ENCODE measurements at regions not wholly inside any gene's neighbourhood (a gene's known extent, or its start where the extent isn't known, plus 50 kb on each side); places are given as distances from the start of the nearest gene placed in this dataset.
A peak's percentile ranks its signal among the peaks of the same experiment; 100 is the strongest.
"Not testable (repeated sequence)": the region's sequence is repeated elsewhere in the genome, so short reads cannot be mapped to it uniquely, and the experiment has no call there.

DNA sequence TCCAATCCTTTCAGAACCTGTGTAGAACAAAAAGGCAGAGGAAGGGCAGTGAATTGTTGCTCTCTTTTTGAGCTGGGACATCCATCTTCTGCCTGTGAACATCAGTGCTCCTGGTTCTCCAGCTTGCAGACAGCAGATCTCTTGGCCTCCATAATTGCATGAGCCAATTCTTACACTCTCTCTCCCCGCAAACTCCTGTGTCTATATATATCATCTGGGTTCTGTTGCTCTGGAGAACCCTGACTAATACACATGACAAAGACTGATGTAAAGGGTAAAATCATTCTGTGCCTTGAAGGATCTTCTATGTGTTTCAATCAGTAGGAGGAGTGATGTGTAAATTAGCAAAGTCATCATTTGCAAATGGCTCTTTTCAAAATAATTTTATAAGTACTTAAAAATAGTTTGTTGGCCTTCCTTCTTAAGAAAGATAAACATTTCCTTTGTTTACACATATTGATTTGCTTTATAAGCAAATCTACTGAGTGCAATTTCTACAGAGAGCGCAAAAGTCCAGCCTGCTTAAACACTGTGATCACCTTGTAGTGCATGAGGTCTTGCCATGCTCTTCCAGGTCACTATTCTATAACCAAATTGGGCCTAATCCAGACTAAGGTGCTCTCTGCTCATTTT, 154.9 kb upstream of the ANKRD28 start:
- DNase-seq = no peak

DNA sequence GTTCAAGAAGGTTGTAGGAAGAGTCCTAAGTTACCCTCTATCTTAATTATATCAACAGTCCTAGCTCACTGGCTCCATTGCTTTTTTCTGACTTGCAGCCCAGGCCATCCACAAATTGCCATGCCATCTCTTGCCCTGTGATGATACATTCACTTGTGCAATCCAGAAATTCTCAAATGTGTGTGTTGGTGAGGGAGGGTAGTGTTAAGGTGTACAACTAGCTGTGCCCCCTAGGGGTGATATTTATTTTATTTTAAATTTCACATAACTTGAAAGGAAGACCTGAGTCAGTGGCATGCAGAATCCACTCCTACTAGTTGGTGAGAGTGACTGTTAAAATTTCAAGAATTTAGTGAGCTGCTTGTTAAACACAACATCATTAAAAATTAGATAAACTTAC, 156.1 kb upstream of the ANKRD28 start:
- DNase-seq = no peak

DNA sequence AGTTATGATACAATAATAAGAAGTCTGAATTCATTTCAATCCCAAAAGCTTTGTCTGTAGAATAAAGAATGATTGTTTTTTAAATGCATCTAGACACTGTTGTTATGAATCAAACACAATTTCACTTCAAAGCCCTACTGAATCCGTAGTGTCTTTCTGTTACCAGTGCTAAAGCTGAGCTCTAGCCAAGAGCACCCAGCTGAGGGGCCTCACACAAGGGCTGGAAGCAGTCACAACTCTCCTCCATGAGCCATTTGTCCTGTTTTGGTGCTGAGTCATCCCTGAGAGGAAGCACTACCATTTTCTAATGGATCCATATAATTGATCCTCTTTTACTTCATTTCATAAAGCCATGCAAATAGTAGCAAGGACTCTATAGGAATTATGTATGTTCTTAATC, 158.2 kb upstream of the ANKRD28 start:
- no peak for DNase-seq

DNA sequence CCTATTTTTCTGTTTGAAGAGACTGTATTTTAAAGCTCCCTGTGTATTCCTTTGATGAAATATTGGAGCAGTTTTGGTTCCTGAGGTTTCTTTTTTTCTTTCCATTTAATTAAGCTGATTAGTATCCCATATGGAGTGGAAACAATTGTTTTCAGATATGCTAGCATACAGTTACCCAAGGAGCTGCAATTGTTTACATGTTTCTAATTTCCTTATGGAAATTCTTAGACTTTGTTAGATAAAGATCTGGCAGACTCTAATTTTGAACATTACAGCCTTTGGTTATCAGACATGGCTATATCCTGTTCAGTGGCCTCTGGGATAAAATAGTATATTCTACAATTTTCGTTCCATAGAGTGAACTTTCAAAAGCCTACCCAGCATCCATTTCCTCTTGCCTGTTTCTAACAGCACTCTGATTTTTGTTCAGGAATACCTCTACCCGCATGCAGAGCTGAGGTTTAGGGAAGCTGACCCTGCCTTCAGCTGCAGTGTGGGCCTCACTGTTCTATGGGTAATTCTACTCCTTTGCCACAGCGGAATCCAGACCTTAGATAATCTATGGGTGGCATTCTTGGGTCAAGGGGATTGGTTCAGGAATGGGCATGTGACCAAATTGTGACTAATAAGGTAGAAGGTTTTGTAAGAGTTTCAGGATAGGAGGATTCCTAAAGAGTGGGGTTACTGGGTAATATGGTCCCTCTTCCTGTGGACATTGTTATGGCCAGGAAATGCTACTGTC, 161.1 kb upstream of the ANKRD28 start:
- DNase-seq = no peak

DNA sequence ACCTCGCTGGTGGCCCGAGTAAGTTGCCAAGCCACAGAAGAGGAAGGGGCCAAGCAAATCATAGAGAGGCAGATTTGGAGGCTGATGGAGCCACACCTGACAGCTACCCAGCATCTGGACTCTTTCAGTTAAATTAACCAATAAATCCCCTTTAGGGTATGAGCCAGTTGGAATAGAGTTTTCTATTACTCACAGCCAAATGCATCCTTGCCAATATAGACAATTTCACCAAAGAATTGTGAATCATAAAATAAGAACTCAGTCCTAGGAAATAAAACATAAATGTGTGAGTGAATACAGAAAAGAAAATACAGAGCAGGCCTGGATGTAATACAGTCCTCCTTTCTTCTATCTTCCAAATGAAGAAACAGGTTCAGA, 161.6 kb upstream of the ANKRD28 start:
- DNase-seq = no peak

DNA sequence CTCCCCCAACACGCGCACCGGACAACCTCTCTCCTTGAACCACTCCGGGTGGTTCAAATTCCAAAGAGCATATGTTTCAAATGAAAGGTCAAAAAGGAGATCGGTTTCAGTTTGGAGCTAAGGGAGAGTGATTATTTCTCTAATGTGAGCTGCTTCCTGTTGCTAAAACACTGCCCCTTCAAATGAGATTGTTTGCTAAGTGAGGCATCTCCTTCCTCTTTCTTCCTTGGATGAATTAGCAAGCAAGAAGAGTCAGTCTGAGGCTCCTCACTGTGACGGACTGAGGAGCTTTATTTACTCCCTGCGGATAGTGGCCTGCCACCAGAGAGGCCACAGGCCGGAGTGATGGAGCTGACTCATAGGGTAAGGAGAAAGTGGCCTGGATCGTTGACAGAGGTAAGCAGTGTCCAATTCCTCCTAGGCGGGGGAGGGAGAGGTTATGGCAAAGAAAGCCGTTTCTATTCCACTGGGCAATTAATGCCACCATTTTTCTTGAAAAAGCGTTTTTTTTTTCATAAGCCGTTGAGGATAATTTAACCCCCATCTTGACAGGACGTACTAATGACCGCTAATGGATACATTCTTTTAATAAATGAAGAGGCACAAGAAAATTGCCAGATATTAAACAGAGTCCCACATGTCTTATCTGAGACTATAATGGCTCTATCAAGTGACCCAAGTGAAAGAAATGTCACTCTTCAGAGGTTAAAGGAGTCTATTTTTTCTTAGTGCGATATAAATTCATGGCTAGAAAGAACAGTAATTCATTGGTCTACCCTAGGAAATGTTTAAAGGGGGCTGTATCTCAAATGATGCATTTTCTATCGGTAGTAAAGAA, 167.0 kb upstream of the ANKRD28 start:
- DNase-seq = peak; percentile 40

DNA sequence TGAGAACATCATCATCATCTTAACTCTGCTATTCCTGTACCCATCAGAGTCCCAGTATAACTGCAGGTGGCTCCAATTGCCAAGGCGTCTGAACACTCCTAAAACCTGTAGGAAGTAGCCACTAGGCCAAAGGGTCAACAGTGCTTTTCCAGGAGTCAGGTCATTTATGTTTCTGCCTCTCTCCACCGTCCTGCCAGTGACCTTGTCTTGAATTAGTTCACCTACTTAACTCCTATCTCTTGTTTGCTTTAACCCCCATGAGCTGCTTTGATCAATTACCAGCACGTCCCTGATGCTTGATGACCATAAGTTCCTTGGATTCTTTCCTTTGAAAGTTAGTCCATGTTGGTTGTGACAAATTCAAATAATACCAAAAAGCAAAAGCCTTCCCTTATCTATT, 169.8 kb upstream of the ANKRD28 start:
- no peak for DNase-seq

DNA sequence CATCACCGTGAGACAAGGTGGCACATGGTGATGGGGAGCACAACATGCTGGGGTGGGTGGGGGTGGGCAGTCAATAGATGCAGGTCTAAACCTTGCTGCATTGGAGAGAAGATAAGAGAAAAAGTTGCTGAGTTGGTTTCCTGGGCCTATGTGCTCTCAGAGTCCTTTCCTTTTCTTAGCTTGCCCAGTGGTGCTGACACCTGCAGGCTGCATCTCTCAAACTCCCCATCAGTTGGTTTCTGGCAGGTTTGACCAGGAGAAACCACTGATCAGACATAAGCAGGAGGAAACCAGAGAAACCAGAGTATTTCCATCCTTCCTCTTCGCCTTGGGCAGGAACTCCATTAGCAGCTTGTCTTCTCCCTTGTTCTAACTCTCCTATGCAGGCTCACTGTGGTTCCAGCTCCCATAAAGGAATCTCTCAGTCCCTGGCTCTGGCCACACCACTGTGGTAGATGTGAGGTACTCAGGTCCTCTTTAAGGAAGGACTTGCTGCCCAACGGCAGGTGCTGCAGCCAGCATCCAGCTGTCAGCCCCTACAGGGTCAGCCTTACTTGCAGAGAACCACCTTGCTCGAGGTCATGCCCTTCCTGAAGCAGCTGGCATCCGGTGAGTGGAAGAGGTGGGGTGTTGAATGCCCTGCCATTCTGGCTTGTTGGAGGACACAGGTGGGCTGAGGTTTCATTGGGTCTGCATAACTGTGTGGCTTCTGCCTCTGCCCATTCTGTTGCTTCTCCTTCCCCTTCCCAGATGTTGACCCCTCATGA, 172.3 kb upstream of the ANKRD28 start:
- DNase-seq = no peak

DNA sequence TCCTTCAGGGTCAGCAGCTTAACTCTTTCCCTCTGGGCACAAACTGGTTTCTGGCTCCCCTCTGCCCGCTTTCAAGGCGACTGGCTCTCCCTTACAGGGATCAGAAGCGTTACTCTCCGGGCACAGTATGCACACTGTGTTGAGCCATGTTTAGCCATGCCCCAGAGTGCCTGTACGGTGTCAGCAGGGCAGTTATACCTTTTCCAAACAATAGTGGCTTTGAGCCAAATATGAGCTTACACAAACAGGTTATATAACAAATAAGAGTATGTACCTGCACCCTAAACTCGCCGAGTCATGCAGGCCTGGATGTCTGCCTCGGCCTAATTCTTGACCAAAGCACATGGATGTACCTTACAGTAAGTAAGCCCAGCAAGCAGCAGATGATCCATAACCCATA, 175.6 kb upstream of the ANKRD28 start:
- DNase-seq = no peak

DNA sequence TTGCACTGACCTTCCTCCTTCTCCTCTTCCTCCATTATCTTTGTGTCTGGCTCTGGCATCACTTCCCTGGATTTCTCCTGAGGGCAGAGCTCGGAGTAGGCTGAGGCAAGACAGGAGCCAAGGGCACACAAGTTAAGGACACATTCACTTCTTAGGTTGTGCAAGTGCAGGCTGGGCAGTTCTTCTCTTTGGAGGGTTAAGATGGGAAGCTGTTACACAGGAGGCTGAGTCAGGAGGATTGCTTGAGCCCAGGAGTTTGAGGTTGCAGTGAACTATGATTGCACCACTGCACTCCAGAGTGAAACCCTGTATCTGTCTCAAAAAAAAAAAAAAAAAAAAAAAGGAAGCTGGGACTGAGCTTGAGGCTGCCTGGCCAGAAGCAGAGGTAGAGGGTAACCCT, 176.2 kb upstream of the ANKRD28 start:
- no peak for DNase-seq

DNA sequence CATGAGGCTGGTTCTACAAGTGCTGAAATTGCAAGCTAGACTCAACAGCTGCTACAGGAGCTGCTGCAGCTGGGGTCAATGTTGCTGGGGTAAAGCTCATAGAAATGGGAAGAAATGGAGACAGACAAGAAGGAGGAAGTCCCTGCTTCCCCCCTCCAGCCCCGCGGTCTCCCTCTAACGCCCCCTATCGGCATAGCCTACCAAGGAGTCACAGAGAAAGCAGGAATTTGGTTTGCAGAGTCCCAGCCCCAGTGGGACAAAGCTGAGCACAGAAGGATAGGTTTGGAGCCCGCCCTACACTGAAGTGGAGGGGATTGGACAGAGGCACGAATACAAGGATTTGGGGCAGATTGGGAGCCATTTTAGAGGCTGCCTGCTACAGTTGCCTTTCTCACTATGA, 176.9 kb upstream of the ANKRD28 start:
- no peak for DNase-seq

DNA sequence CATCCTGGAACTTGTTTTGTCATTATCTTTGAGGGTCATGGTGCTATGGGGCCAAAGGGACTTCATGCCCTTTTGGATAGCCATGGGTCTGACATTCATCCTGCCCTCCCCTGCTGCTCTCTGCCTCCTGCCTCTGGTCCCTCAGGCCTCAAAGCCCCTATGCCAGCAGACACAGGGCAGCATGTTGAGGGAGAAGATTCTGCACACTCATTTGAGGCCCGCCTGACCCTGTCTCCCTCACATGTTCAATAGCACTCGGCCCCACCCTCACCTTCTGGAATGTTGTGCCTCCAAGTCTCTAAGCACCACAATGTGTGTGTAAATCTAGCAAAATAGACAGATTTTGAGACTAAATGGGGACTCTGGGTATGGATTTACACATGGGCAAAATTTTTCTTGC, 178.7 kb upstream of the ANKRD28 start:
- no peak for DNase-seq

DNA sequence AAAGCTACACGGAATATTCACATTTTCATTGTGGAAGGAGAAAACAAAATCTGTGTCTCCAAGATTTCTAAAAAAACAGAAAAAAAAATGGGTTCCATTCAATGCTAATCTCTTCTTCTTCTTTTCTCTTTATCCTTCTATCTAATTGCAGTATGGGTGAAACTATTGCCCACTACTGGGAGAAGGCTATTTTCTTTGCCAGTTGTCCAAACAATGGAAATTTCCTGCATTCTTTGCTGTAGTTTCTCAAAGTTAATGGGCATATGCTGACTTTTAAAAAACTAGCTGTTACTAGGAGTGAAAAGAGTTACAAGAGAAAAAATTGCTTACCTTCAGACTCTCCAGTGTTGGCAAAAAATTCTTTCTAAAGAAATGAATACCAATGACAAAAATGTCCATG, 179.3 kb upstream of the ANKRD28 start:
- DNase-seq = no peak

DNA sequence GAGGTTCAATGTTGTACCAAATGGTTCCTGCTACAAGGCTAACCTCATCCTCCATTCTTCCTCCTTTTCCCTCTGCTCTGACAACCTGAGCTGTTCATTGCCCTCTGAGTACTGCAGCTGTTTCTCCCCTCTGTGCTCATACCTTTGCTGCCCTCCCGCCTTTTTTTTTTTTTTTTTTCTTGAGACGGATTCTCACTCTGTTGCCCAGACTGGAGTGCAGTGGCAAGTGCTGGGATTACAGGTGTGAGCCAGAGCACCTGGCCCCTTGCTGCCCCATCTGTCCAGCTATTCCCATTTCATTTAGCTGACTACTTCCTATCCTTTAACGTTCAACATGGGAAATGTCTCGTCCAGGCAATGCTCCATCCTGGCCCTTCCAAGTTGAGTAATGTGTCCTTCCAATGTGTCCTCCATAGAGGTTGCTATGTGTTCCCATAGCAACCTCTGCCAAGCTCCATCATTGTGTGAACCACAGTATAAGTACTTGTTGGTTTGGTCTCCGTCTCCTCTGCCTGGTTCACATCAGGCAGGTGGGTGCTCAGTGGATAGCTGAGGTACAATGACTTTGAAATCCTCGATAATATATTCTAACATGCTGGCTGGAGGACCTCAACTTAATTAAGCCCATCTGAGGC, 179.9 kb upstream of the ANKRD28 start:
- DNase-seq = no peak

DNA sequence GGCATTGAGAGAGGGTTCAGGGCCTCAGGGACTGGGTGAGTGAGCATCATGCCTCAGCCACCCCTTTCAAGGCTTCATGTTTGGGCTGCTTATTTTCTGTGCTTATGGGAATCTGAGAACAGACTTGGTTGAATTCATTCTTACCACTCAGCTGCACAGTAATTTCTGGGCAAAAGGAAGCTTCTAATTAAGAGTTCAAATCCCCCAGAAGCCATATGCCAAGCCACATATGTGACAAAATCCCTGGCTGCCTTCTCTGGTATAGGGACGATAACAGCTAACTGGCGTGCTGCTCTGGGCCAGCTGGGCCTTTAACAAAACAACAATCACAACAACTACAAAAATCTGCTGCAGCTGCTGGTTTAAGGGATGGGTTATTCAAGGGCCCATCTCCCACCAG, 181.0 kb upstream of the ANKRD28 start:
- no peak for DNase-seq

DNA sequence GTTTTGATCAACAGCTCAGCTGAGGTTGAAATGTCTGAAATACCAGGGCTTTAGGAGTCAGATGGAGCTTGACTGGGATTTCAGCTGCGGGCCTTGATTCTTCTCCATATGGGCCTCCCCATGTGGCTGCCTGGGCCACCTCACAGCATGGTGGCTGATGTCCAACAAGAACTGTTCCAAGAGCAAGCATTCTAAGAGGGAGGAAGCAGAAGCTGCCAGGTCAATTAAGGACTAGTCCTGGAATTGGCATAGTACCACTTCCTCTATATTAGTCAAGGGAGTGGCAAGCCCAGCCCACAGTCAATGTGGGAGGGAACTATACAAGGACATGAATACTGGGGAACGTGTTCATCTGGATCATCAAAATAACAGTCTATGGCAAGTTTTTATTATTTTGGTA, 181.7 kb upstream of the ANKRD28 start:
- DNase-seq = no peak

DNA sequence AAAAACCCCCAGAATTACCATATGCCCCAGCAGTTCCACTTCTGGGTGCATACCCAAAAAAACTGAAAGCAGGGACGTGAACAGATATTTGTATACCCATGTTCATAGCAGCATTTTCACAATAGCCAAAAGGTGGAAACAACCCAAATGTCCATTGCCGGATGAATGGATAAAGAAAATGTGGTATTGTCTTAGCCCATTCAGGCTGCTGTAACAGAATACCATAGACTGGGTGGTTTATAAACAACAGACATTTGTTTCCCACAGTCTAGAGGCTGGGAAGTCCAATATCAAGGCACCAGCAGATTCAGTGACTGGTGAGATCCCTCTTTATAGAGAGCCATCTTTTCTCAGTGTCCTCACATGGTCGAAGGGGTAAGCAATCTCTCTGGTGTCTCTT, 182.1 kb upstream of the ANKRD28 start:
- no peak for DNase-seq

DNA sequence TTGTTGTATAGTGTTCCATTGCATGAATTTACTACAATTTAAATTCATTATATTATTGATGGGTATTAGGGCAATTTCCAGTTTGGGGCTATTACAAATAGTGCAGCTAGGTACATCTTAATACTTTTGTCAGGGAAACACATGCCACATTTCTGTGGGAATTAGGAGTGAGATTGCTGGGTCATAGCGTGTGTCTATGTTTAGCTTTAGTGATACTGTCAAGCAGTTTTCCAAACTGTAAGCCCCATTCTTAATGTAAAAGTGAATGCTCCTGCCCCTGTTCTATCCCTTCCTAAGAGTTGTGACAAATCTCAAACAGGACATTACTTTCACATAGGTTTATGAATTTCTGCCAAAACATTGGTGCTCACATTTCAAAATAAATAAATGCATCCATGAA, 184.5 kb upstream of the ANKRD28 start:
- DNase-seq = no peak

DNA sequence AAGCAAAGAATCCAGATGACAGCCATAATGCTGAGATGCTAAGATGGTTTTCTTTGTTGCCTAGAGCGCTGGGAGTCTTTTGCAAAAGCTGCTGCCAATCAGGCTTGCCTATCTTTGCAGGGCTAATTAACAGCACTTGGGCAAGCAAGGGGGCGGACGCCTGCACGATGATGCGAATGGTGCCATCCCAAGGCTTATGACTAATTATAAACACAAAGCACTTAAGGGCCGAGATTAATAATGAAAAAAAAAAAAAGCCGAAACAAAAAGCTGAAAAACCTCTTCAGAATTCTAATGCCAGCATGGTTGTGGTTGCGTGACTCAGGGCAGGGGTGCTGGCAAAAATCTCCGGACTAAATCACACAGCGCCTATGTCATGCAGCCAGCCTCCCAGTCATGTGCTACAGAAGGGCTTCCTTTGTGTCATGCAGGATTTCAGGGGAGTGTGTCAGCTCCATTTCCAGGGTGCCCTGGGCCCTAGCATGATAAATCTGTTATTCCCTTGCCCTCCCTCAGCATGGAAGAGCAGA, 185.0 kb upstream of the ANKRD28 start:
- no peak for DNase-seq

DNA sequence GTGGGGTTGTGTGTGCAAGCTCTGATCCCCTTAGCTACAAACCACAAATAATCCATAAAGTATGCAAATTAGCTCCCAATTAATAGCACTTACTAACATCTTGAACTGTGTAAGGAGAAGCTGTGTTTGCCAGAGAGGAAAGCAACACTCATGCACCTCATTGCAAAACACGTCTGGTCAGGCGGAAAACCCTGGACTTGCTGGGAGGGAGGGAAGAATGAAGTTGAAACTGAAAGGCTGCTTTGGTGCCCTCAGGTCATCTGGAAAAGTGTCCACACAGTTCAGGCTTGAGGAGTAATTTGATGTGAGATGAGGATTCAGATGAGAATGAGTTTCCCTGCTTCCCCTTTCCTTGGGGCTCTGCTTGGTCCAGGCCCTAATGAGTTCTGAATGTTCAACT, 185.5 kb upstream of the ANKRD28 start:
- DNase-seq = no peak

DNA sequence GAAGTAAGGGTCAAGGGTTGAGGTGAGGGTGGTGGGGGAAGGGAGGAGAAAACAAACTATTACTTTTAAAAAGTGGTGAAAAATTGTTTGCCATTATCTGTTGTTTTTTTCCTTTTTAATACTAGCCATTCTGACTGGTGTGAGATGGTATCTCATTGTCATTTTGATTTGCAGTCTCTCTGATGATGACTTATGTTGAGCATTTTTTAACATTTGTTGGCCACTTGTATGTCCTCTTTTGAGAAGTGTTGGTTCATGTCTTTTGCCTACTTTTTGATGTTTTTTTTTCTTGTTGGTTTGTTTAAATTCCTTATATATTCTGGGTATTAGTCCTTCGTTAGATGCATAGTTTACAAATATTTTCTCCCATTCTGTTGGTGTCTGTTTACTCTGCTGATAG, 185.9 kb upstream of the ANKRD28 start:
- no peak for DNase-seq

DNA sequence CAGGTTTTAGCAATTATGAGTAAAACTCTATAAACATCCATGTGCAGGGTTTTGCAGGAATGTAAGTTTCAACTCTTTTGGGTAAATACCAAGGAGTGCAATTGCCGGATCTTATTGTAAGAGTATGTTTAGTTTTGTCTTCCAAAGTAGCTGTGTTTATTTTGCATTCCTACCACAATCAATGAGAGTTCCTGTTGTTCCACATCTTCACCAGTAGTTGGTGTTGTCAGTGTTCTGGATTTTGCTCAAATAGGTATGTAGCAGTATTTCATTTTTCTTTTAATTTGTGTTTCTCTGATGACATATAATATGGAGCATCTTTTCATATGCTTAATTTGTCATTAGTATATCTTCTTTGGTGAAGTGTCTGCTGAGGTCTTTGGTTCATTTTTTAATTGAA, 185.1 kb upstream of the GALNT15 start:
- no peak for DNase-seq

DNA sequence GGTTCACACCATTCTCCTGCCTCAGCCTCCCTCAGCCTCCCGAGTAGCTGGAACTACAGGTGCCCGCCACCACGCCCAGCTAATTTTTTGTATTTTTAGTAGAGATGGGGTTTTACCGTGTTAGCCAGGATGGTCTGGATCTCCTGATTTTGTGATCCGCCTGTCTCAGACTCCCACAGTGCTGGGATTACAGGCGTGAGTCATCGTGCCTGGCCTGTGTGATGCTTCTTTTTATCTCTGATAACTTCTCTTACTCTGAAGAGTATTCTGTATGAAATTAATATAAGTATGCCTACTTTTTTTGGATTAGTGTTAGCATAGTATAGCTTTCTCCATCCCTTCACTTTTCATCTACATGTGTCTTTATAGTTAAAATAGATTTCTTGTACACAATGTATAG, 180.8 kb upstream of the GALNT15 start:
- not testable (repeated sequence) for DNase-seq
